ENCODE measurements at regions not wholly inside any gene's neighbourhood (a gene's known extent, or its start where the extent isn't known, plus 50 kb on each side); places are given as distances from the start of the nearest gene placed in this dataset.

- Histone ChIP-seq H2BK12ac (ENCODE audit: low read length) (no peak overlapping the region), H3K9me3 (ENCODE audit: insufficient read depth, low read depth, low read length) (peaks cover 2% of the 10 kb centered on the region), H3K27me3 (ENCODE audit: insufficient read depth, low read length) (no peaks in the 10 kb centered on the region), H3K79me2 (ENCODE audit: control insufficient read depth, insufficient read depth, low read length, poor library complexity) (no peaks in the 10 kb centered on the region), H2BK5ac (ENCODE audit: low read depth, low read length, poor library complexity) (no peak overlapping the region), H3K14ac (ENCODE audit: low read length) (no peak overlapping the region), H2AFZ (ENCODE audit: insufficient read depth, low read length, poor library complexity) (no peak overlapping the region), H4K12ac (ENCODE audit: low read depth, low read length) (no peak overlapping the region), H4K91ac (ENCODE audit: low read depth, low read length) (no peak overlapping the region), H3K79me1 (ENCODE audit: low read length) (no peaks in the 10 kb centered on the region), H3K18ac (ENCODE audit: low read length) (no peak overlapping the region), H3K4me2 (ENCODE audit: low read length) (no peak overlapping the region), H3K4me3 (ENCODE audit: low read depth, low read length) (no peak overlapping the region), H3K27ac (ENCODE audit: low read depth, low read length) (no peak overlapping the region), H3K4me1 (ENCODE audit: control insufficient read depth in 1 of 2, insufficient read depth in 2 of 2, low read length in 2 of 2) (no peaks in the 10 kb centered on the region), H3K23ac (ENCODE audit: low read length) (no peak overlapping the region), H3K9ac (ENCODE audit: low read length) (no peak overlapping the region), H3K4ac (ENCODE audit: low read depth, low read length) (no peak overlapping the region), H3K36me3 (ENCODE audit: control insufficient read depth in 1 of 2, insufficient read depth in 2 of 2, low read length in 2 of 2) (no peaks in the 10 kb centered on the region), H2AK5ac (ENCODE audit: low read length) (no peak overlapping the region), H2BK120ac (ENCODE audit: insufficient read depth, low read length, poor library complexity) (no peak overlapping the region), H4K8ac (ENCODE audit: low read depth, low read length) (no peak overlapping the region)
- no peak for DNase-seq
- no CpG with 5 or more reads among the region's 11 CpGs for WGBS (ENCODE audit: extremely low coverage, insufficient coverage, insufficient read length)
Observed at GRCh38 chr1:4129693-4130092, 229.6 kb upstream of the C1orf174 start.

GRCh38 chr1:4130096-4130495 lies 230.0 kb upstream of the C1orf174 start:
- H4K91ac ChIP-seq (ENCODE audit: low read depth, low read length): no peak overlapping the region
- no peak overlapping the region for H3K14ac ChIP-seq (ENCODE audit: low read length)
- no peaks in the 10 kb centered on the region for H3K79me1 ChIP-seq (ENCODE audit: low read length)
- H3K23ac ChIP-seq (ENCODE audit: low read length): no peak overlapping the region
- no peaks in the 10 kb centered on the region for H3K36me3 ChIP-seq (ENCODE audit: control insufficient read depth in 1 of 2, insufficient read depth in 2 of 2, low read length in 2 of 2)
- no peaks in the 10 kb centered on the region for H3K4me1 ChIP-seq (ENCODE audit: control insufficient read depth in 1 of 2, insufficient read depth in 2 of 2, low read length in 2 of 2)
- H3K27me3 ChIP-seq (ENCODE audit: insufficient read depth, low read length): no peaks in the 10 kb centered on the region
- H2BK5ac ChIP-seq (ENCODE audit: low read depth, low read length, poor library complexity): no peak overlapping the region
- peaks cover 4% of the 10 kb centered on the region for H3K9me3 ChIP-seq (ENCODE audit: insufficient read depth, low read depth, low read length)
- no peak overlapping the region for H3K4me2 ChIP-seq (ENCODE audit: low read length)
- WGBS (ENCODE audit: extremely low coverage, insufficient coverage, insufficient read length): no CpG with 5 or more reads among the region's 6 CpGs
- no peak for DNase-seq
- no peak overlapping the region for H4K12ac ChIP-seq (ENCODE audit: low read depth, low read length)
- H4K8ac ChIP-seq (ENCODE audit: low read depth, low read length): no peak overlapping the region
- no peak overlapping the region for H3K9ac ChIP-seq (ENCODE audit: low read length)
- no peaks in the 10 kb centered on the region for H3K79me2 ChIP-seq (ENCODE audit: control insufficient read depth, insufficient read depth, low read length, poor library complexity)
- no peak overlapping the region for H3K27ac ChIP-seq (ENCODE audit: low read depth, low read length)
- H3K4me3 ChIP-seq (ENCODE audit: low read depth, low read length): no peak overlapping the region
- no peak overlapping the region for H2AK5ac ChIP-seq (ENCODE audit: low read length)
- no peak overlapping the region for H2BK120ac ChIP-seq (ENCODE audit: insufficient read depth, low read length, poor library complexity)
- H3K18ac ChIP-seq (ENCODE audit: low read length): no peak overlapping the region
- no peak overlapping the region for H2BK12ac ChIP-seq (ENCODE audit: low read length)
- no peak overlapping the region for H3K4ac ChIP-seq (ENCODE audit: low read depth, low read length)
- no peak overlapping the region for H2AFZ ChIP-seq (ENCODE audit: insufficient read depth, low read length, poor library complexity)

GRCh38 chr1:4131734-4132133 lies 231.7 kb upstream of the C1orf174 start:
- Histone ChIP-seq H2AFZ (ENCODE audit: insufficient read depth, low read length, poor library complexity) (no peak overlapping the region), H3K4ac (ENCODE audit: low read depth, low read length) (no peak overlapping the region), H4K12ac (ENCODE audit: low read depth, low read length) (no peak overlapping the region), H3K9me3 (ENCODE audit: insufficient read depth, low read depth, low read length) (peaks cover 4% of the 10 kb centered on the region), H3K36me3 (ENCODE audit: control insufficient read depth in 1 of 2, insufficient read depth in 2 of 2, low read length in 2 of 2) (no peaks in the 10 kb centered on the region), H3K14ac (ENCODE audit: low read length) (no peak overlapping the region), H3K79me2 (ENCODE audit: control insufficient read depth, insufficient read depth, low read length, poor library complexity) (no peaks in the 10 kb centered on the region), H3K4me2 (ENCODE audit: low read length) (no peak overlapping the region), H2BK120ac (ENCODE audit: insufficient read depth, low read length, poor library complexity) (no peak overlapping the region), H3K27ac (ENCODE audit: low read depth, low read length) (no peak overlapping the region), H2AK5ac (ENCODE audit: low read length) (no peak overlapping the region), H3K4me1 (ENCODE audit: control insufficient read depth in 1 of 2, insufficient read depth in 2 of 2, low read length in 2 of 2) (no peaks in the 10 kb centered on the region), H3K23ac (ENCODE audit: low read length) (no peak overlapping the region), H4K8ac (ENCODE audit: low read depth, low read length) (no peak overlapping the region), H3K18ac (ENCODE audit: low read length) (no peak overlapping the region), H4K91ac (ENCODE audit: low read depth, low read length) (no peak overlapping the region), H3K4me3 (ENCODE audit: low read depth, low read length) (no peak overlapping the region), H2BK5ac (ENCODE audit: low read depth, low read length, poor library complexity) (no peak overlapping the region), H3K79me1 (ENCODE audit: low read length) (no peaks in the 10 kb centered on the region), H2BK12ac (ENCODE audit: low read length) (no peak overlapping the region), H3K9ac (ENCODE audit: low read length) (no peak overlapping the region), H3K27me3 (ENCODE audit: insufficient read depth, low read length) (no peaks in the 10 kb centered on the region)
- no peak for DNase-seq
- WGBS (ENCODE audit: extremely low coverage, insufficient coverage, insufficient read length): no CpG with 5 or more reads among the region's 5 CpGs

GRCh38 chr1:4132352-4133296 lies 232.6 kb upstream of the C1orf174 start:
- Histone ChIP-seq H3K27me3 (ENCODE audit: insufficient read depth, low read length) (no peaks in the 10 kb centered on the region), H4K12ac (ENCODE audit: low read depth, low read length) (no peak overlapping the region), H2BK5ac (ENCODE audit: low read depth, low read length, poor library complexity) (no peak overlapping the region), H2BK120ac (ENCODE audit: insufficient read depth, low read length, poor library complexity) (no peak overlapping the region), H3K4me1 (ENCODE audit: control insufficient read depth in 1 of 2, insufficient read depth in 2 of 2, low read length in 2 of 2) (no peaks in the 10 kb centered on the region), H3K9ac (ENCODE audit: low read length) (no peak overlapping the region), H2BK12ac (ENCODE audit: low read length) (no peak overlapping the region), H3K36me3 (ENCODE audit: control insufficient read depth in 1 of 2, insufficient read depth in 2 of 2, low read length in 2 of 2) (no peaks in the 10 kb centered on the region), H2AFZ (ENCODE audit: insufficient read depth, low read length, poor library complexity) (no peak overlapping the region), H3K79me1 (ENCODE audit: low read length) (no peaks in the 10 kb centered on the region), H3K79me2 (ENCODE audit: control insufficient read depth, insufficient read depth, low read length, poor library complexity) (no peaks in the 10 kb centered on the region), H3K23ac (ENCODE audit: low read length) (no peak overlapping the region), H3K4ac (ENCODE audit: low read depth, low read length) (no peak overlapping the region), H4K91ac (ENCODE audit: low read depth, low read length) (no peak overlapping the region), H3K27ac (ENCODE audit: low read depth, low read length) (no peak overlapping the region), H4K8ac (ENCODE audit: low read depth, low read length) (no peak overlapping the region), H3K4me3 (ENCODE audit: low read depth, low read length) (no peak overlapping the region), H3K9me3 (ENCODE audit: insufficient read depth, low read depth, low read length) (peaks cover 4% of the 10 kb centered on the region), H2AK5ac (ENCODE audit: low read length) (no peak overlapping the region), H3K18ac (ENCODE audit: low read length) (no peak overlapping the region), H3K14ac (ENCODE audit: low read length) (no peak overlapping the region), H3K4me2 (ENCODE audit: low read length) (no peak overlapping the region)
- no CpG with 5 or more reads among the region's 53 CpGs for WGBS (ENCODE audit: extremely low coverage, insufficient coverage, insufficient read length)
- no peak for DNase-seq

Measured in trophoblast cell (in vitro differentiated cells and primary cell).